Neural cell (in vitro differentiated cells): ENCODE measurements at regions not wholly inside any gene's neighbourhood (a gene's known extent, or its start where the extent isn't known, plus 50 kb on each side); places are given as distances from the start of the nearest gene placed in this dataset.

ENCODE experiments used
- H2AFZ ChIP-seq: fragments of 200-600, 300-800 bp; sonication (generic), shearing (Covaris generic); 2 replicates; pipeline ENCODE4 v1.6.0; 2014; ENCODE audit warnings: low read depth, mild to moderate bottlenecking, antibody characterized with exemption, low read length, moderate library complexity
- H3F3A ChIP-seq: fragments of 200-600 bp; shearing (Covaris generic); 2 replicates; pipeline ENCODE4 v1.6.1; 2016; ENCODE audit warnings: mild to moderate bottlenecking, moderate library complexity, mixed read lengths, antibody characterized with exemption, low read length; ENCODE audit not compliant: insufficient read depth, poor library complexity, severe bottlenecking
- H3K27ac ChIP-seq: fragments of 200-600, 300-800 bp; sonication (generic), shearing (Covaris generic); 2 replicates; pipeline ENCODE4 v1.5.1; 2014; ENCODE audit warnings: mild to moderate bottlenecking, low read length, moderate library complexity
- H3K27me3 ChIP-seq: fragments of 300-800, 200-600 bp; sonication (generic), shearing (Covaris generic); 2 replicates; pipeline ENCODE4 v1.6.0; 2014; ENCODE audit warnings: mild to moderate bottlenecking, low read depth, low read length, moderate library complexity; ENCODE audit not compliant: insufficient read depth
- H3K36me3 ChIP-seq: fragments of 300-800, 200-600 bp; sonication (generic), shearing (Covaris generic); 2 replicates; pipeline ENCODE4 v1.5.1; 2014; ENCODE audit warnings: mild to moderate bottlenecking, antibody characterized with exemption, low read length, moderate library complexity; ENCODE audit not compliant: insufficient read depth
- H3K4me2 ChIP-seq: fragments of 300-800, 200-600 bp; sonication (generic), shearing (Covaris generic); 2 replicates; pipeline ENCODE4 v1.6.0; 2014; ENCODE audit warnings: mild to moderate bottlenecking, low read length
- H3K4me3 ChIP-seq: fragments of 300-800, 200-600 bp; sonication (generic), shearing (Covaris generic); 2 replicates; pipeline ENCODE4 v1.5.1; 2014; ENCODE audit warnings: mild to moderate bottlenecking, low read length, moderate library complexity
- H3K79me2 ChIP-seq: fragments of 200-600 bp; shearing (Covaris generic); replicated peaks from 2 replicates; pipeline ENCODE4 v1.6.0; 2014; ENCODE audit warnings: mild to moderate bottlenecking, low read length, moderate library complexity; ENCODE audit not compliant: insufficient read depth
- H3K9ac ChIP-seq: fragments of 300-800, 200-600 bp; sonication (generic), shearing (Covaris generic); 2 replicates; pipeline ENCODE4 v1.6.1; 2016; ENCODE audit warnings: mild to moderate bottlenecking, low read length, mixed read lengths
- H3K9me2 ChIP-seq: fragments of 200-600 bp; shearing (Covaris generic); 2 replicates; pipeline ENCODE4 v1.6.1; 2016; ENCODE audit warnings: mild to moderate bottlenecking, low read length, mixed read lengths; ENCODE audit not compliant: insufficient read depth
- H3K9me3 ChIP-seq: fragments of 200-600, 300-800 bp; sonication (generic), shearing (Covaris generic); 2 replicates; pipeline ENCODE4 v1.6.1; 2016; ENCODE audit warnings: mild to moderate bottlenecking, mixed run types, low read length, moderate library complexity, mixed read lengths
- H4K20me1 ChIP-seq: fragments of 200-600 bp; shearing (Covaris generic); 2 replicates; pipeline ENCODE4 v1.6.1; 2016; ENCODE audit warnings: mild to moderate bottlenecking, mixed run types; ENCODE audit not compliant: insufficient read depth
- EP300 ChIP-seq: fragments of 450-650 bp; conservative IDR thresholded peaks from 2 replicates; pipeline ENCODE4 v1.6.1; 2014; ENCODE audit warnings: antibody characterized with exemption, mild to moderate bottlenecking, moderate library complexity; ENCODE audit not compliant: poor library complexity, severe bottlenecking
- EZH2 ChIP-seq: fragments of 200-600, 300-800 bp; shearing (Covaris generic), sonication (generic); IDR thresholded peaks from 2 replicates; pipeline ENCODE4 v1.6.1; 2014; ENCODE audit warnings: antibody characterized with exemption, low read length, borderline replicate concordance, mild to moderate bottlenecking; ENCODE audit not compliant: insufficient read depth, poor library complexity, severe bottlenecking
- MXI1 ChIP-seq: fragments of 450-650 bp; conservative IDR thresholded peaks from 2 replicates; pipeline ENCODE4 v1.6.1; 2014; ENCODE audit warnings: antibody characterized with exemption, mild to moderate bottlenecking; ENCODE audit not compliant: poor library complexity, severe bottlenecking
- POLR2AphosphoS5 ChIP-seq: IDR thresholded peaks from 2 replicates; pipeline ENCODE4 v1.6.1; 2012
- RAD21 ChIP-seq: fragments of 450-650 bp; conservative IDR thresholded peaks from 2 replicates; pipeline ENCODE4 v1.6.1; 2014; ENCODE audit warnings: antibody characterized with exemption, mild to moderate bottlenecking, moderate library complexity
- SMC3 ChIP-seq: fragments of 450-650 bp; conservative IDR thresholded peaks from 2 replicates; pipeline ENCODE4 v1.6.1; 2014; ENCODE audit warnings: antibody characterized with exemption, mild to moderate bottlenecking, moderate library complexity; ENCODE audit not compliant: poor library complexity
- TAF1 ChIP-seq: IDR thresholded peaks from 2 replicates; pipeline ENCODE4 v1.6.1; 2012; ENCODE audit warnings: low read depth
- TF ChIP-seq, protein P1 (sequence below): IDR thresholded peaks from 2 replicates; pipeline ENCODE4 v1.6.1; 2012; ENCODE audit warnings: borderline replicate concordance
- TF ChIP-seq, protein P2 (sequence below): fragments of 450-650 bp; IDR thresholded peaks from 2 replicates; pipeline ENCODE4 v1.5.1; 2014; ENCODE audit warnings: antibody characterized with exemption, mild to moderate bottlenecking, moderate library complexity; ENCODE audit not compliant: poor library complexity, severe bottlenecking

DNA sequence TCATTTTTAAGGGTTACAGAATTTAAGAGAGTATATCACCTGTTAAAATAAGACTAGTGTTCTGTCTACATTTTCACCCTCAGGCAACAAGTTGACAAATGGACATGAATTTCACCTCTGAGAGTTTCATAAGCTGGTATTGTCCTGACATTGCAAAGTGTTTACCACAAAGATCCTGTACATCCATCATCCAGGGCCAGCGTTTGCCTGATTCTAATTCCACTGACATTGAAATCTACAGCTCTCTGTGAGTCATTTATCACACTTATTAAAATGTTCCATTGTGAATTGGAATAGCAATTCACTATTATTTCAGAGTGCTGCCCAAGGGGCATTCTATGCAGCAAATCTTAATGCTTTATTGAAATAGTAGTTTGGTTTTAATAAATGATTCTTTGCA lies 1499.4 kb upstream of the PCDH7 start:
- TF ChIP-seq RAD21 (no peak), POLR2AphosphoS5 (no peak), TAF1 (no peak), SMC3 (no peak), EZH2 (no peak)
- TF ChIP-seq, protein P1, sequence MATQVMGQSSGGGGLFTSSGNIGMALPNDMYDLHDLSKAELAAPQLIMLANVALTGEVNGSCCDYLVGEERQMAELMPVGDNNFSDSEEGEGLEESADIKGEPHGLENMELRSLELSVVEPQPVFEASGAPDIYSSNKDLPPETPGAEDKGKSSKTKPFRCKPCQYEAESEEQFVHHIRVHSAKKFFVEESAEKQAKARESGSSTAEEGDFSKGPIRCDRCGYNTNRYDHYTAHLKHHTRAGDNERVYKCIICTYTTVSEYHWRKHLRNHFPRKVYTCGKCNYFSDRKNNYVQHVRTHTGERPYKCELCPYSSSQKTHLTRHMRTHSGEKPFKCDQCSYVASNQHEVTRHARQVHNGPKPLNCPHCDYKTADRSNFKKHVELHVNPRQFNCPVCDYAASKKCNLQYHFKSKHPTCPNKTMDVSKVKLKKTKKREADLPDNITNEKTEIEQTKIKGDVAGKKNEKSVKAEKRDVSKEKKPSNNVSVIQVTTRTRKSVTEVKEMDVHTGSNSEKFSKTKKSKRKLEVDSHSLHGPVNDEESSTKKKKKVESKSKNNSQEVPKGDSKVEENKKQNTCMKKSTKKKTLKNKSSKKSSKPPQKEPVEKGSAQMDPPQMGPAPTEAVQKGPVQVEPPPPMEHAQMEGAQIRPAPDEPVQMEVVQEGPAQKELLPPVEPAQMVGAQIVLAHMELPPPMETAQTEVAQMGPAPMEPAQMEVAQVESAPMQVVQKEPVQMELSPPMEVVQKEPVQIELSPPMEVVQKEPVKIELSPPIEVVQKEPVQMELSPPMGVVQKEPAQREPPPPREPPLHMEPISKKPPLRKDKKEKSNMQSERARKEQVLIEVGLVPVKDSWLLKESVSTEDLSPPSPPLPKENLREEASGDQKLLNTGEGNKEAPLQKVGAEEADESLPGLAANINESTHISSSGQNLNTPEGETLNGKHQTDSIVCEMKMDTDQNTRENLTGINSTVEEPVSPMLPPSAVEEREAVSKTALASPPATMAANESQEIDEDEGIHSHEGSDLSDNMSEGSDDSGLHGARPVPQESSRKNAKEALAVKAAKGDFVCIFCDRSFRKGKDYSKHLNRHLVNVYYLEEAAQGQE: no peak
- TF ChIP-seq, protein P2, sequence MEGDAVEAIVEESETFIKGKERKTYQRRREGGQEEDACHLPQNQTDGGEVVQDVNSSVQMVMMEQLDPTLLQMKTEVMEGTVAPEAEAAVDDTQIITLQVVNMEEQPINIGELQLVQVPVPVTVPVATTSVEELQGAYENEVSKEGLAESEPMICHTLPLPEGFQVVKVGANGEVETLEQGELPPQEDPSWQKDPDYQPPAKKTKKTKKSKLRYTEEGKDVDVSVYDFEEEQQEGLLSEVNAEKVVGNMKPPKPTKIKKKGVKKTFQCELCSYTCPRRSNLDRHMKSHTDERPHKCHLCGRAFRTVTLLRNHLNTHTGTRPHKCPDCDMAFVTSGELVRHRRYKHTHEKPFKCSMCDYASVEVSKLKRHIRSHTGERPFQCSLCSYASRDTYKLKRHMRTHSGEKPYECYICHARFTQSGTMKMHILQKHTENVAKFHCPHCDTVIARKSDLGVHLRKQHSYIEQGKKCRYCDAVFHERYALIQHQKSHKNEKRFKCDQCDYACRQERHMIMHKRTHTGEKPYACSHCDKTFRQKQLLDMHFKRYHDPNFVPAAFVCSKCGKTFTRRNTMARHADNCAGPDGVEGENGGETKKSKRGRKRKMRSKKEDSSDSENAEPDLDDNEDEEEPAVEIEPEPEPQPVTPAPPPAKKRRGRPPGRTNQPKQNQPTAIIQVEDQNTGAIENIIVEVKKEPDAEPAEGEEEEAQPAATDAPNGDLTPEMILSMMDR: no peak
- Histone ChIP-seq H3F3A (no peaks in the 10 kb centered on the region), H3K9me2 (no peaks in the 10 kb centered on the region), H3K9me3 (no peaks in the 10 kb centered on the region), H3K36me3 (no peaks in the 10 kb centered on the region), H3K9ac (no peak overlapping the region), H3K79me2 (no peaks in the 10 kb centered on the region), H2AFZ (no peak overlapping the region), H3K27me3 (no peaks in the 10 kb centered on the region), H3K4me2 (no peak overlapping the region), H3K4me3 (no peak overlapping the region), H3K27ac (no peak overlapping the region), H4K20me1 (no peaks in the 10 kb centered on the region)

DNA sequence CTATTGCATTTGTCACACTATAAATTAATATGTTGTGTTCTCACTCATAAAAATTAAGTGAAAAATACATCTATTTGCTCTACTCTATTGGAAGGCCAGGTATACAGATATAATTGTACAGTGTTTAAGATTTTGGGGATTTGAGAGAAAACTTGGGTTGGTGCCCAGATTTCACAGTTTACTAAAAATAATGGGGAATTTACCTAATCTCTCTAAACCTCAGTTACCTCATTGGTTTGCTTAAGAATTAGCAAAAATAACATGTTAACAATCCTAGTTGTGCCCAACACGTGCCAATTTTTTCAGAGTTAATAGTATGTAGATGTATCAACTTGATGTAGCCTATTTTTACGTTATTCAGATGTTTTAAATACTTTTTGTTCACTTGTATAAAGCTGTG lies 1495.3 kb upstream of the PCDH7 start:
- Histone ChIP-seq H3K79me2 (no peaks in the 10 kb centered on the region), H3K9ac (no peak overlapping the region), H3K27me3 (no peaks in the 10 kb centered on the region), H3F3A (no peaks in the 10 kb centered on the region), H3K36me3 (no peaks in the 10 kb centered on the region), H4K20me1 (no peaks in the 10 kb centered on the region), H3K4me3 (no peak overlapping the region), H3K4me2 (no peak overlapping the region), H3K9me3 (no peaks in the 10 kb centered on the region), H2AFZ (no peak overlapping the region), H3K9me2 (no peaks in the 10 kb centered on the region), H3K27ac (no peak overlapping the region)
- TF ChIP-seq, protein P1: no peak
- TF ChIP-seq TAF1: no peak
- TF ChIP-seq SMC3: no peak
- TF ChIP-seq EP300: no peak
- no peak for TF ChIP-seq RAD21
- no peak for TF ChIP-seq POLR2AphosphoS5
- TF ChIP-seq, protein P2: no peak
- TF ChIP-seq MXI1: no peak
- TF ChIP-seq EZH2: no peak
